ENCODE measurements at regions not wholly inside any gene's neighbourhood (a gene's known extent, or its start where the extent isn't known, plus 50 kb on each side); places are given as distances from the start of the nearest gene placed in this dataset.

GRCh38 chr10:63773962-63774361, 252.8 kb downstream of the REEP3 start:
- H3K36me3 ChIP-seq = no peaks in the 10 kb centered on the region
- WGBS, 2 donors = 77 to 84% methylated on average over 2 of the region's 2 CpGs
- no peaks in the 10 kb centered on the region for H3K4me1 ChIP-seq
- no peaks in the 10 kb centered on the region for H3K27me3 ChIP-seq
- DNase-seq = no peak
- intact Hi-C loops (cut with DNase I) = no loop called here
- TF ChIP-seq CTCF (IDR thresholded peaks at IDR 0.05) (no peak), POLR2A (IDR thresholded peaks at IDR 0.05) (no peak)
- H3K4me3 ChIP-seq = no peak overlapping the region
- no peak overlapping the region for H3K27ac ChIP-seq
- no peaks in the 10 kb centered on the region for H3K9me3 ChIP-seq

GRCh38 chr10:63780101-63780500, 258.9 kb downstream of the REEP3 start:
- Histone ChIP-seq H3K27ac (no peak overlapping the region), H3K27me3 (no peaks in the 10 kb centered on the region), H3K4me1 (no peaks in the 10 kb centered on the region), H3K9me3 (no peaks in the 10 kb centered on the region), H3K36me3 (no peaks in the 10 kb centered on the region), H3K4me3 (no peak overlapping the region)
- 53 to 64% methylated on average over 3 of the region's 3 CpGs for WGBS, 2 donors
- TF ChIP-seq CTCF (IDR thresholded peaks at IDR 0.05) = no peak
- no peak for TF ChIP-seq POLR2A (IDR thresholded peaks at IDR 0.05)
- intact Hi-C loops (cut with DNase I) = no loop called here
- no peak for DNase-seq

- H3K27ac ChIP-seq = no peak overlapping the region
- H3K4me3 ChIP-seq = no peak overlapping the region
- H3K4me1 ChIP-seq = no peaks in the 10 kb centered on the region
- intact Hi-C loops (cut with DNase I) = no loop called here
- no peaks in the 10 kb centered on the region for H3K9me3 ChIP-seq
- no peaks in the 10 kb centered on the region for H3K36me3 ChIP-seq
- TF ChIP-seq CTCF (IDR thresholded peaks at IDR 0.05) (no peak), POLR2A (IDR thresholded peaks at IDR 0.05) (no peak)
- no peak for DNase-seq
- H3K27me3 ChIP-seq = no peaks in the 10 kb centered on the region
- WGBS, 2 donors = 72 to 79% methylated on average over 3 of the region's 3 CpGs
These were observed 260.0 kb downstream of the REEP3 start for GRCh38 chr10:63781226-63781625.

- Histone ChIP-seq H3K9me3 (no peaks in the 10 kb centered on the region), H3K36me3 (no peaks in the 10 kb centered on the region), H3K27me3 (no peaks in the 10 kb centered on the region), H3K4me1 (no peaks in the 10 kb centered on the region), H3K4me3 (no peak overlapping the region), H3K27ac (no peak overlapping the region)
- no peak for TF ChIP-seq CTCF (IDR thresholded peaks at IDR 0.05)
- WGBS, 2 donors = 71 to 79% methylated on average over 1 of the region's 1 CpG
- no peak for DNase-seq
- intact Hi-C loops (cut with DNase I) = no loop called here
These were observed 262.7 kb downstream of the REEP3 start for GRCh38 chr10:63783882-63784281.

- no peak for TF ChIP-seq POLR2A (IDR thresholded peaks at IDR 0.05)
- TF ChIP-seq CTCF (IDR thresholded peaks at IDR 0.05) = no peak
- 72 to 76% methylated on average over 2 to 3 of the region's 3 CpGs for whole genome bisulfite sequencing, 2 donors
- intact Hi-C loops (cut with DNase I) = no loop called here
These were observed 267.1 kb downstream of the REEP3 start for GRCh38 chr10:63788152-63788821.

More at GRCh38 chr10:63788152-63788821, 267.1 kb downstream of the REEP3 start:
- Histone ChIP-seq H3K27ac (no peak overlapping the region), H3K9me3 (no peaks in the 10 kb centered on the region), H3K4me3 (no peak overlapping the region), H3K27me3 (no peaks in the 10 kb centered on the region), H3K4me1 (no peaks in the 10 kb centered on the region), H3K36me3 (no peaks in the 10 kb centered on the region)
- DNase-seq = no peak

Data from esophagus squamous epithelium (tissue), 5 donors.